Keratinocyte (primary cell): ENCODE measurements at regions not wholly inside any gene's neighbourhood (a gene's known extent, or its start where the extent isn't known, plus 50 kb on each side); places are given as distances from the start of the nearest gene placed in this dataset.
"Not testable (repeated sequence)": the region's sequence is repeated elsewhere in the genome, so short reads cannot be mapped to it uniquely, and the experiment has no call there.

Experiments
- DNase-seq: peaks from one replicate; pipeline ENCODE4 v3.0.0-alpha.2; 2011; ENCODE audit warnings: low read depth, missing footprints, low spot score
- FAIRE-seq: peaks from 2 replicates; lab custom pipeline; 2011; peaks lifted over from hg19 to GRCh38; lab: Jason Lieb, UNC
- H2AFZ ChIP-seq: 2 replicates; pipeline ENCODE4 v1.6.0; 2012; ENCODE audit warnings: low read length, control low read depth, inconsistent platforms; ENCODE audit not compliant: control insufficient read depth
- H3K27ac ChIP-seq: 2 replicates; pipeline ENCODE4 v1.5.1; 2011; ENCODE audit warnings: low read length; ENCODE audit not compliant: control insufficient read depth, insufficient read depth
- H3K27me3 ChIP-seq: 3 replicates; pipeline ENCODE4 v1.6.0; 2011; ENCODE audit warnings: low read length; ENCODE audit not compliant: control insufficient read depth, insufficient read depth; ENCODE audit errors: extremely low read depth
- H3K36me3 ChIP-seq, 2 experiments: 2 replicates in 1 of 2; 3 replicates in 1 of 2; pipeline ENCODE4 v1.5.1; 2011; ENCODE audit warnings: low read length in 2 of 2, mild to moderate bottlenecking in 1 of 2; ENCODE audit not compliant: control insufficient read depth in 2 of 2, insufficient read depth in 2 of 2; ENCODE audit errors: extremely low read depth in 1 of 2
- H3K4me1 ChIP-seq: 3 replicates; pipeline ENCODE4 v1.5.1; 2011; ENCODE audit warnings: low read length; ENCODE audit not compliant: control insufficient read depth, insufficient read depth; ENCODE audit errors: extremely low read depth
- H3K4me2 ChIP-seq: 3 replicates; pipeline ENCODE4 v1.6.0; 2011; ENCODE audit warnings: low read depth, low read length; ENCODE audit not compliant: control insufficient read depth, insufficient read depth; ENCODE audit errors: extremely low read depth
- H3K4me3 ChIP-seq, 3 experiments: fragments of 200-600 bp in 1 of 3; sonication (generic) in 1 of 3; 2 replicates in 2 of 3; 3 replicates in 1 of 3; pipeline ENCODE4 v1.5.1; 2011 to 2016; ENCODE audit warnings: low read length in 3 of 3, mild to moderate bottlenecking in 3 of 3, control low read depth in 2 of 3, inconsistent platforms in 1 of 3, low read depth in 1 of 3, mixed read lengths in 1 of 3, mixed run types in 1 of 3, moderate library complexity in 1 of 3; ENCODE audit not compliant: control insufficient read depth in 2 of 3, insufficient read depth in 2 of 3; ENCODE audit errors: extremely low read depth in 1 of 3
- H3K79me2 ChIP-seq: 2 replicates; pipeline ENCODE4 v1.6.0; 2012; ENCODE audit warnings: low read length; ENCODE audit not compliant: control insufficient read depth, insufficient read depth
- H3K9ac ChIP-seq: 3 replicates; pipeline ENCODE4 v1.6.0; 2011; ENCODE audit warnings: low read length; ENCODE audit not compliant: control insufficient read depth, insufficient read depth; ENCODE audit errors: extremely low read depth
- H3K9me1 ChIP-seq: 3 replicates; pipeline ENCODE4 v1.6.0; 2011; ENCODE audit warnings: low read length; ENCODE audit not compliant: control insufficient read depth, insufficient read depth; ENCODE audit errors: extremely low read depth
- H3K9me3 ChIP-seq: 2 replicates; pipeline ENCODE4 v1.5.1; 2012; ENCODE audit warnings: low read depth, low read length; ENCODE audit not compliant: control insufficient read depth
- H4K20me1 ChIP-seq: 3 replicates; pipeline ENCODE4 v1.6.0; 2011; ENCODE audit warnings: low read length; ENCODE audit not compliant: control insufficient read depth, insufficient read depth; ENCODE audit errors: extremely low read depth
- CTCF ChIP-seq, 3 experiments: IDR thresholded peaks in 1 of 3; conservative IDR thresholded peaks in 1 of 3; optimal IDR thresholded peaks in 1 of 3; 2 replicates in 2 of 3; 3 replicates in 1 of 3; pipeline versions ENCODE3 to v1.5.1; 2011; ENCODE audit warnings: low read length in 3 of 3, mild to moderate bottlenecking in 3 of 3, moderate library complexity in 2 of 3, control low read depth in 1 of 3, inconsistent platforms in 1 of 3; ENCODE audit not compliant: insufficient read depth in 2 of 3; ENCODE audit errors: extremely low read depth in 1 of 3
- EZH2 ChIP-seq: IDR thresholded peaks from one replicate; pipeline ENCODE4 v1.6.1; 2012; ENCODE audit warnings: inconsistent platforms, mild to moderate bottlenecking, low read length, moderate library complexity
- dilution Hi-C: fragments of 300-500 bp; cut with MboI; formaldehyde crosslinking; loops from one replicate; pipeline ENCODE4 v1.7.0; 2020; ENCODE audit warnings: low sequenced_read_pairs; ENCODE audit not compliant: extremely low pct_ligation_motif_present

- no peaks in the 10 kb centered on the region for H3K9me3 ChIP-seq
- no peak overlapping the region for H3K4me2 ChIP-seq
- peaks cover 5% of the 10 kb centered on the region for H3K4me1 ChIP-seq
- no peaks in the 10 kb centered on the region for H3K79me2 ChIP-seq
- H3K36me3 ChIP-seq: no peaks in the 10 kb centered on the region
- no peak overlapping the region for H3K9ac ChIP-seq
- dilution Hi-C loops: no loop called here
- H3K27ac ChIP-seq: no peak overlapping the region
- H4K20me1 ChIP-seq: no peaks in the 10 kb centered on the region
- H2AFZ ChIP-seq: no peak overlapping the region
- no peaks in the 10 kb centered on the region for H3K27me3 ChIP-seq
- FAIRE-seq (no peak), DNase-seq (no peak)
- no peaks in the 10 kb centered on the region for H3K9me1 ChIP-seq
- H3K4me3 ChIP-seq: no peak overlapping the region
- no peak for TF ChIP-seq EZH2
- TF ChIP-seq CTCF (optimal IDR thresholded peaks at IDR 0.05 in 1 of 3, IDR thresholded peaks at IDR 0.05 in 1 of 3, conservative IDR thresholded peaks at IDR 0.05 in 1 of 3; ENCODE audit: extremely low read depth in 1 of 3, insufficient read depth in 2 of 3, low read length in 3 of 3): no peak
These were observed 210.8 kb upstream of the ETAA1 start for GRCh38 chr2:67186326-67186725.

DNA sequence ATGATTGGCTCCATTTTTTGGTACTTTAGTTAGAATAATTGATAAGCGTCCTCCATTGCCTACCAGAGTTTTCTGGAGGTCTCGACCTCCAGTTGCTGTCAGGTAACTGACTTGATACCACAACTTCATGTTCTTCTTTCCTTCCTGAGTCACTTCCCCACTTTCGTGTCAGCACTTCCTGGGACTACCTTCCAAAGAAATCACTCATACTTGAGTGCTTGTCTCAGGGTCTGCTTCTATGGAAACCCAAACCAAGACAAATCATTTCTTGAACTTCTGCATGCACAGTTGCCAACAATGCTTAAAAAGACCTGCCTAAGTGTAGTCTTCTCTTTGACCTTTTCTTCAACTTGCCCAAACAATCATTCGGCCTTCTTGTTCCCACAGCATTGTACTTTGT lies 210.3 kb upstream of the ETAA1 start:
- Histone ChIP-seq H3K9me3 (no peaks in the 10 kb centered on the region), H3K36me3 (no peaks in the 10 kb centered on the region), H3K27me3 (no peaks in the 10 kb centered on the region), H3K4me1 (peaks cover 5% of the 10 kb centered on the region), H3K4me2 (no peak overlapping the region), H3K4me3 (no peak overlapping the region), H3K27ac (no peak overlapping the region), H2AFZ (no peak overlapping the region), H3K9me1 (no peaks in the 10 kb centered on the region), H3K79me2 (no peaks in the 10 kb centered on the region), H4K20me1 (no peaks in the 10 kb centered on the region), H3K9ac (no peak overlapping the region)
- DNase-seq (no peak), FAIRE-seq (no peak)
- dilution Hi-C loops: no loop called here
- no peak for TF ChIP-seq CTCF (optimal IDR thresholded peaks at IDR 0.05 in 1 of 3, IDR thresholded peaks at IDR 0.05 in 1 of 3, conservative IDR thresholded peaks at IDR 0.05 in 1 of 3; ENCODE audit: extremely low read depth in 1 of 3, insufficient read depth in 2 of 3, low read length in 3 of 3)
- TF ChIP-seq EZH2: no peak

- H3K4me3 ChIP-seq, H3K4me1 ChIP-seq, H3K9me3 ChIP-seq, H3K9me1 ChIP-seq, H3K27me3 ChIP-seq, H3K36me3 ChIP-seq, H3K27ac ChIP-seq, H3K9ac ChIP-seq, DNase-seq, H3K4me2 ChIP-seq, dilution Hi-C loops, H3K79me2 ChIP-seq, H4K20me1 ChIP-seq, H2AFZ ChIP-seq, FAIRE-seq: not testable (repeated sequence)
These were observed 201.8 kb upstream of the ETAA1 start for GRCh38 chr2:67195327-67195726.
